Cardiac muscle cell (in vitro differentiated cells and primary cell): ENCODE measurements at regions not wholly inside any gene's neighbourhood (a gene's known extent, or its start where the extent isn't known, plus 50 kb on each side); places are given as distances from the start of the nearest gene placed in this dataset.

ENCODE experiments used
- DNase-seq, 2 donors: peaks; one replicate each; pipeline versions ENCODE4 v3.0.0 to v3.0.0-alpha.2; 2010 to 2017; ENCODE audit warnings: low read depth in 1 of 2, low spot score in 1 of 2
- H3K27ac ChIP-seq: fragments of 200-600 bp; sonication (generic); 2 replicates; pipeline ENCODE4 v1.5.1; 2016
- H3K27me3 ChIP-seq: fragments of 200-600 bp; sonication (generic); 2 replicates; pipeline ENCODE4 v1.6.0; 2016; ENCODE audit warnings: control low read depth
- H3K36me3 ChIP-seq: fragments of 200-600 bp; sonication (generic); 2 replicates; pipeline ENCODE4 v1.5.1; 2016; ENCODE audit warnings: control low read depth
- H3K4me1 ChIP-seq: fragments of 200-600 bp; sonication (generic); 2 replicates; pipeline ENCODE4 v1.8.1; 2017; ENCODE audit warnings: low read depth, mild to moderate bottlenecking, mixed run types
- H3K4me3 ChIP-seq: fragments of 200-600 bp; sonication (generic); 2 replicates; pipeline ENCODE4 v1.5.1; 2016; ENCODE audit warnings: mild to moderate bottlenecking
- H3K9me3 ChIP-seq: fragments of 200-600 bp; sonication (generic); 2 replicates; pipeline ENCODE4 v1.5.1; 2017; ENCODE audit warnings: low read depth, mild to moderate bottlenecking, control low read depth
- CTCF ChIP-seq: IDR thresholded peaks from 2 replicates; pipeline ENCODE4 v1.5.1; 2012; ENCODE audit warnings: low read depth, mild to moderate bottlenecking, low read length

- H3K4me3 ChIP-seq, result no peak overlapping the region
- H3K4me1 ChIP-seq, result no peaks in the 10 kb centered on the region
- TF ChIP-seq CTCF, result no peak
- H3K27me3 ChIP-seq, result no peaks in the 10 kb centered on the region
- no peak for DNase-seq
- H3K9me3 ChIP-seq, result no peaks in the 10 kb centered on the region
- no peaks in the 10 kb centered on the region for H3K36me3 ChIP-seq
- H3K27ac ChIP-seq, result no peak overlapping the region
Observed at GRCh38 chr18:65039578-65039977, 711.2 kb upstream of the CDH7 start.

GRCh38 chr18:65035701-65036100 is 715.1 kb upstream of the CDH7 start:
- no peaks in the 10 kb centered on the region for H3K4me1 ChIP-seq
- H3K9me3 ChIP-seq, result no peaks in the 10 kb centered on the region
- H3K4me3 ChIP-seq, result no peak overlapping the region
- no peaks in the 10 kb centered on the region for H3K36me3 ChIP-seq
- no peak for TF ChIP-seq CTCF
- DNase-seq, result no peak
- H3K27me3 ChIP-seq, result no peaks in the 10 kb centered on the region
- H3K27ac ChIP-seq, result no peak overlapping the region

- no peak overlapping the region for H3K27ac ChIP-seq
- TF ChIP-seq CTCF, result no peak
- no peaks in the 10 kb centered on the region for H3K27me3 ChIP-seq
- H3K9me3 ChIP-seq, result no peaks in the 10 kb centered on the region
- H3K36me3 ChIP-seq, result no peaks in the 10 kb centered on the region
- H3K4me1 ChIP-seq, result no peaks in the 10 kb centered on the region
- DNase-seq, result no peak
- H3K4me3 ChIP-seq, result no peak overlapping the region
Observed at GRCh38 chr18:65025756-65026155, 725.1 kb upstream of the CDH7 start.

GRCh38 chr18:65021021-65021420 is 729.8 kb upstream of the CDH7 start:
- TF ChIP-seq CTCF, result no peak
- Histone ChIP-seq H3K4me3 (no peak overlapping the region), H3K9me3 (no peaks in the 10 kb centered on the region), H3K27ac (no peak overlapping the region), H3K27me3 (no peaks in the 10 kb centered on the region), H3K36me3 (no peaks in the 10 kb centered on the region), H3K4me1 (no peaks in the 10 kb centered on the region)
- no peak for DNase-seq

GRCh38 chr18:65018184-65018583 is 732.6 kb upstream of the CDH7 start:
- no peak for TF ChIP-seq CTCF
- Histone ChIP-seq H3K36me3 (no peaks in the 10 kb centered on the region), H3K9me3 (no peaks in the 10 kb centered on the region), H3K4me3 (no peak overlapping the region), H3K27me3 (no peaks in the 10 kb centered on the region), H3K4me1 (no peaks in the 10 kb centered on the region), H3K27ac (no peak overlapping the region)
- DNase-seq, result no peak

GRCh38 chr18:65017372-65017760 is 733.4 kb upstream of the CDH7 start:
- H3K27ac ChIP-seq, result no peak overlapping the region
- H3K4me3 ChIP-seq, result no peak overlapping the region
- H3K27me3 ChIP-seq, result no peaks in the 10 kb centered on the region
- H3K36me3 ChIP-seq, result no peaks in the 10 kb centered on the region
- no peaks in the 10 kb centered on the region for H3K9me3 ChIP-seq
- no peak for DNase-seq
- TF ChIP-seq CTCF, result no peak
- H3K4me1 ChIP-seq, result no peaks in the 10 kb centered on the region
